A549 (cell line): ENCODE measurements at regions not wholly inside any gene's neighbourhood (a gene's known extent, or its start where the extent isn't known, plus 50 kb on each side); places are given as distances from the start of the nearest gene placed in this dataset.

Experiments used
- ATAC-seq, 2 experiments: fragments of 200-7000 bp in 1 of 2; fragments of >200 bp in 1 of 2; cut with Nextera tagmentation in 1 of 2; cut with Tn5 transposase in 1 of 2; 3 replicates each; pipeline versions ENCODE4 v1.8.0 to v1.9.1; 2018 to 2020; ENCODE audit warnings: mild to moderate bottlenecking in 1 of 2, moderate library complexity in 1 of 2
- CTCF ChIA-PET: fragments of 300-600 bp; sonication (Branson Sonifier 250); formaldehyde crosslinking; extraction: SDS; loops from one replicate; lab custom pipeline; 2021; ENCODE audit warnings: antibody characterized with exemption, inconsistent platforms; lab: Yijun Ruan, JAX
- POLR2A ChIA-PET: fragments of 350-600 bp; formaldehyde crosslinking; extraction: SDS; loops from one replicate; lab custom pipeline; 2021; ENCODE audit warnings: antibody characterized with exemption, inconsistent platforms; lab: Yijun Ruan, JAX
- DNase-seq, 2 experiments: peaks; one replicate each; pipeline versions ENCODE4 v3.0.0 to v3.0.0-alpha.2; 2011 to 2016; ENCODE audit warnings: low read depth in 1 of 2, low spot score in 1 of 2
- FAIRE-seq: peaks from 2 replicates; lab custom pipeline; 2011; peaks lifted over from hg19 to GRCh38; lab: Jason Lieb, UNC
- H3K27ac ChIP-seq, 2 experiments: fragments of >200 bp; sonication (Bioruptor Twin); formaldehyde crosslinking; 3 replicates each; pipeline ENCODE4 v1.5.1; 2016 to 2017
- H3K4me1 ChIP-seq: fragments of >200 bp; sonication (Bioruptor Twin); formaldehyde crosslinking; 3 replicates; pipeline ENCODE4 v1.6.1; 2016
- H3K4me2 ChIP-seq: fragments of >200 bp; sonication (Bioruptor Twin); formaldehyde crosslinking; 3 replicates; pipeline ENCODE4 v1.6.1; 2016
- H3K4me3 ChIP-seq: fragments of >200 bp; sonication (Bioruptor Twin); formaldehyde crosslinking; 3 replicates; pipeline ENCODE4 v1.5.1; 2016
- H3K9me3 ChIP-seq: fragments of >200 bp; sonication (Bioruptor Twin); formaldehyde crosslinking; 3 replicates; pipeline ENCODE4 v1.6.1; 2016
- CHD2 ChIP-seq: fragments of 150-350 bp; IDR thresholded peaks from 2 replicates; pipeline ENCODE4 v1.6.1; 2014; ENCODE audit warnings: low read length; ENCODE audit not compliant: partially characterized antibody
- CHD4 ChIP-seq: fragments of 200-600 bp; sonication (generic); IDR thresholded peaks from 2 replicates; pipeline ENCODE4 v1.6.1; 2016; ENCODE audit warnings: antibody characterized with exemption, mild to moderate bottlenecking, borderline replicate concordance
- EHF ChIP-seq: fragments of 250-450 bp; sonication (Bioruptor Pico); IDR thresholded peaks from 2 replicates; pipeline ENCODE4 v1.5.0; 2020; ENCODE audit warnings: mild to moderate bottlenecking
- ESRRA ChIP-seq: fragments of 150-350 bp; IDR thresholded peaks from 2 replicates; pipeline ENCODE4 v1.6.1; 2014; ENCODE audit warnings: mild to moderate bottlenecking, low read length, borderline replicate concordance
- FOSL2 ChIP-seq, 2 experiments: fragments of 450-650 bp in 1 of 2; fragments of >200 bp in 1 of 2; sonication (Bioruptor Twin) in 1 of 2; formaldehyde crosslinking; IDR thresholded peaks; 2 replicates each; pipeline versions ENCODE4 v1.5.0 to v1.6.1; 2016 to 2020; ENCODE audit warnings: mild to moderate bottlenecking in 1 of 2, moderate library complexity in 1 of 2
- HDAC2 ChIP-seq: fragments of 200-600 bp; sonication (generic); IDR thresholded peaks from 2 replicates; pipeline ENCODE4 v1.6.1; 2016
- HES2 ChIP-seq: fragments of >200 bp; sonication (Bioruptor Twin); formaldehyde crosslinking; IDR thresholded peaks from 2 replicates; pipeline ENCODE4 v1.6.1; 2016
- HOXA7 ChIP-seq: fragments of 250-450 bp; sonication (Bioruptor Pico); IDR thresholded peaks from 2 replicates; pipeline ENCODE4 v1.5.0; 2020; ENCODE audit warnings: mild to moderate bottlenecking, moderate library complexity
- HOXB13 ChIP-seq: fragments of 250-450 bp; sonication (Bioruptor Pico); IDR thresholded peaks from 2 replicates; pipeline ENCODE4 v1.5.0; 2020; ENCODE audit warnings: low read depth, mild to moderate bottlenecking, moderate library complexity
- MYC ChIP-seq: IDR thresholded peaks from 2 replicates; pipeline ENCODE4 v1.6.1; 2012; ENCODE audit warnings: mild to moderate bottlenecking, inconsistent platforms, low read length, improper control_type of control experiment, borderline replicate concordance
- NPAS2 ChIP-seq: fragments of 250-450 bp; sonication (Bioruptor Pico); IDR thresholded peaks from 2 replicates; pipeline ENCODE4 v1.8.0; 2022; ENCODE audit warnings: mild to moderate bottlenecking, moderate library complexity, borderline replicate concordance
- PHF8 ChIP-seq: fragments of 200-600 bp; sonication (generic); IDR thresholded peaks from 2 replicates; pipeline ENCODE4 v1.6.1; 2016; ENCODE audit warnings: low read depth, mild to moderate bottlenecking, antibody characterized with exemption, moderate library complexity, borderline replicate concordance
- RAD21 ChIP-seq, 2 experiments: fragments of >200 bp in 1 of 2; sonication (Bioruptor Twin) in 1 of 2; formaldehyde crosslinking in 1 of 2; IDR thresholded peaks in 1 of 2; conservative IDR thresholded peaks in 1 of 2; 2 replicates in 1 of 2; 3 replicates in 1 of 2; pipeline ENCODE4 v1.6.1; 2012 to 2018; ENCODE audit warnings: inconsistent platforms in 1 of 2
- RARB ChIP-seq: fragments of 250-450 bp; sonication (Bioruptor Pico); IDR thresholded peaks from 2 replicates; pipeline ENCODE4 v1.8.0; 2021; ENCODE audit warnings: mild to moderate bottlenecking, moderate library complexity
- RNF2 ChIP-seq: fragments of 200-600 bp; sonication (generic); IDR thresholded peaks from 2 replicates; pipeline ENCODE4 v1.6.1; 2016; ENCODE audit warnings: low read depth, mild to moderate bottlenecking, antibody characterized with exemption, moderate library complexity, borderline replicate concordance
- SMC3 ChIP-seq: fragments of >200 bp; sonication (Bioruptor Twin); formaldehyde crosslinking; IDR thresholded peaks from 3 replicates; pipeline ENCODE4 v1.6.1; 2018; ENCODE audit warnings: inconsistent platforms
- TFCP2L1 ChIP-seq: fragments of 250-450 bp; sonication (Bioruptor Pico); IDR thresholded peaks from 2 replicates; pipeline ENCODE4 v1.5.0; 2021; ENCODE audit warnings: mild to moderate bottlenecking
- USF2 ChIP-seq: fragments of 450-650 bp; IDR thresholded peaks from 2 replicates; pipeline ENCODE4 v1.6.1; 2014; ENCODE audit warnings: antibody characterized with exemption
- ZSCAN20 ChIP-seq: fragments of 250-450 bp; sonication (Bioruptor Pico); IDR thresholded peaks from 2 replicates; pipeline ENCODE4 v1.8.0; 2022; ENCODE audit warnings: mild to moderate bottlenecking, moderate library complexity
- WGBS: methylation state at CpG from one replicate; pipeline ENCODE4 v1.1.6; 2017; ENCODE audit errors: missing lambda C conversion rate; 5-methylcytosine and 5-hydroxymethylcytosine counted together
- TF ChIP-seq, protein P1 (sequence below): fragments of >200 bp; sonication (Bioruptor Twin); formaldehyde crosslinking; IDR thresholded peaks from 3 replicates; pipeline ENCODE4 v1.6.1; 2016

DNA sequence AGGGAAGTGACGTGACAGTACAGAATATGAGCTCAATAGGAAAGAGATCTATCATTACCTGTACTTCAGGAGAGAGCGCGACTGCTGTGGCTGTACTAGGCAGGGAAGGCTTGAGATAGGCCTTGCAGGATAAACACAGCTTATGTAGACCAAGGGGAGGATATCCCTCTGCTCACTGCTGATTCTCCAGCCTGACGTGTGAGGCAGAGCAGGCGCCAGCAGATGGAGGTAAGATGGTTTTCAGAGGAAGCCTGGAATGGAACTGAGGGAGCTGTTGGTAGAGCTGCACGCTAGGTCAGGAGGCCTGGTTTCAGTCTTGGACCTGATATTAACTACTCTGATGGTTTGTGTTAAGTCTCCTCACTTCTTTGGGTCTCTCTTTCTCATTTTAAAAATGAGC, 291.4 kb downstream of the YTHDC2 start:
- POLR2A ChIA-PET: no interaction called here
- H3K9me3 ChIP-seq: no peaks in the 10 kb centered on the region
- no peak for ATAC-seq
- no peak overlapping the region for H3K4me2 ChIP-seq
- H3K27ac ChIP-seq: no peak overlapping the region
- no peak for FAIRE-seq
- 28% methylated on average over 6 of the region's 6 CpGs for WGBS
- TF ChIP-seq USF2: no peak
- TF ChIP-seq, all 56 proteins: peak for 0
- Histone ChIP-seq H3K4me1 (no peaks in the 10 kb centered on the region), H3K4me3 (no peak overlapping the region)
- DNase-seq: no peak
- CTCF ChIA-PET: interaction anchor here (0.7 to 0.9 kb wide), 2 partner anchors 193 to 729 kb away, joined by 3 to 4 read pairs; no protein-coding TSS in a partner anchor

GRCh38 chr5:113806250-113806649, 292.8 kb downstream of the YTHDC2 start:
- ATAC-seq (no peak), FAIRE-seq (no peak), DNase-seq (no peak)
- H3K27ac ChIP-seq: no peak overlapping the region
- H3K4me2 ChIP-seq: no peak overlapping the region
- no peaks in the 10 kb centered on the region for H3K4me1 ChIP-seq
- POLR2A ChIA-PET: no interaction called here
- TF ChIP-seq SMC3 (no peak), HOXB13 (no peak), RAD21 (conservative IDR thresholded peaks at IDR 0.05 in 1 of 2, IDR thresholded peaks at IDR 0.05 in 1 of 2) (0 out of 5 replicates have a peak, but pooled peaks of 1 of the 2 experiments have one; percentile 26)
- TF ChIP-seq, all 56 proteins: peak for 1
- Histone ChIP-seq H3K9me3 (no peaks in the 10 kb centered on the region), H3K4me3 (no peak overlapping the region)
- CTCF ChIA-PET: interaction anchor here (0.5 kb wide), 1 partner anchor 46 kb away, joined by 3 read pairs; no protein-coding TSS in a partner anchor
- 2% methylated on average over 3 of the region's 3 CpGs for WGBS

- H3K27ac ChIP-seq: no peak overlapping the region
- H3K4me2 ChIP-seq: no peak overlapping the region
- ATAC-seq (no peak), FAIRE-seq (no peak), DNase-seq (no peak)
- TF ChIP-seq, protein P1, sequence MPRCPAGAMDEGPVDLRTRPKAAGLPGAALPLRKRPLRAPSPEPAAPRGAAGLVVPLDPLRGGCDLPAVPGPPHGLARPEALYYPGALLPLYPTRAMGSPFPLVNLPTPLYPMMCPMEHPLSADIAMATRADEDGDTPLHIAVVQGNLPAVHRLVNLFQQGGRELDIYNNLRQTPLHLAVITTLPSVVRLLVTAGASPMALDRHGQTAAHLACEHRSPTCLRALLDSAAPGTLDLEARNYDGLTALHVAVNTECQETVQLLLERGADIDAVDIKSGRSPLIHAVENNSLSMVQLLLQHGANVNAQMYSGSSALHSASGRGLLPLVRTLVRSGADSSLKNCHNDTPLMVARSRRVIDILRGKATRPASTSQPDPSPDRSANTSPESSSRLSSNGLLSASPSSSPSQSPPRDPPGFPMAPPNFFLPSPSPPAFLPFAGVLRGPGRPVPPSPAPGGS: no peak
- no peak for TF ChIP-seq ZSCAN20 (CRISPR knock-in tag)
- TF ChIP-seq CHD2: no peak
- TF ChIP-seq HOXA7 (CRISPR knock-in tag): no peak
- no peak for TF ChIP-seq PHF8
- TF ChIP-seq FOSL2 (IDR thresholded peaks at IDR 0.05): no peak
- no peak for TF ChIP-seq FOSL2 (CRISPR knock-in tag; IDR thresholded peaks at IDR 0.05)
- no peak for TF ChIP-seq RAD21 (conservative IDR thresholded peaks at IDR 0.05 in 1 of 2, IDR thresholded peaks at IDR 0.05 in 1 of 2)
- no peak for TF ChIP-seq HES2
- no peak for TF ChIP-seq RARB (CRISPR knock-in tag)
- TF ChIP-seq ESRRA: no peak
- no peak for TF ChIP-seq TFCP2L1 (CRISPR knock-in tag)
- no peak for TF ChIP-seq RNF2
- no peak for TF ChIP-seq NPAS2 (CRISPR knock-in tag)
- TF ChIP-seq MYC: no peak
- TF ChIP-seq CHD4: no peak
- TF ChIP-seq HDAC2: no peak
- TF ChIP-seq EHF: no peak
- ChIA-PET POLR2A (no interaction called here), CTCF (interaction anchor here (0.5 kb wide), 1 partner anchor 45 kb away, joined by 3 read pairs; no protein-coding TSS in a partner anchor)
- no peaks in the 10 kb centered on the region for H3K9me3 ChIP-seq
- WGBS: 23% methylated on average over 3 of the region's 3 CpGs
- H3K4me3 ChIP-seq: no peak overlapping the region
- no peaks in the 10 kb centered on the region for H3K4me1 ChIP-seq
Measured at GRCh38 chr5:113806904-113807303, 293.4 kb downstream of the YTHDC2 start.
